ENCODE measurements at regions not wholly inside any gene's neighbourhood (a gene's known extent, or its start where the extent isn't known, plus 50 kb on each side); places are given as distances from the start of the nearest gene placed in this dataset.

- no peak for TF ChIP-seq EZH2 (IDR thresholded peaks at IDR 0.05; ENCODE audit: insufficient read depth, poor library complexity, severe bottlenecking)
- no peak for TF ChIP-seq EZH2phosphoT487 (IDR thresholded peaks at IDR 0.05; ENCODE audit: insufficient read depth, low read depth)
Measured at GRCh38 chr12:100703337-100703736, 91.2 kb upstream of the ANO4 start.
